ENCODE measurements at regions not wholly inside any gene's neighbourhood (a gene's known extent, or its start where the extent isn't known, plus 50 kb on each side); places are given as distances from the start of the nearest gene placed in this dataset.

- TF ChIP-seq, protein P1, sequence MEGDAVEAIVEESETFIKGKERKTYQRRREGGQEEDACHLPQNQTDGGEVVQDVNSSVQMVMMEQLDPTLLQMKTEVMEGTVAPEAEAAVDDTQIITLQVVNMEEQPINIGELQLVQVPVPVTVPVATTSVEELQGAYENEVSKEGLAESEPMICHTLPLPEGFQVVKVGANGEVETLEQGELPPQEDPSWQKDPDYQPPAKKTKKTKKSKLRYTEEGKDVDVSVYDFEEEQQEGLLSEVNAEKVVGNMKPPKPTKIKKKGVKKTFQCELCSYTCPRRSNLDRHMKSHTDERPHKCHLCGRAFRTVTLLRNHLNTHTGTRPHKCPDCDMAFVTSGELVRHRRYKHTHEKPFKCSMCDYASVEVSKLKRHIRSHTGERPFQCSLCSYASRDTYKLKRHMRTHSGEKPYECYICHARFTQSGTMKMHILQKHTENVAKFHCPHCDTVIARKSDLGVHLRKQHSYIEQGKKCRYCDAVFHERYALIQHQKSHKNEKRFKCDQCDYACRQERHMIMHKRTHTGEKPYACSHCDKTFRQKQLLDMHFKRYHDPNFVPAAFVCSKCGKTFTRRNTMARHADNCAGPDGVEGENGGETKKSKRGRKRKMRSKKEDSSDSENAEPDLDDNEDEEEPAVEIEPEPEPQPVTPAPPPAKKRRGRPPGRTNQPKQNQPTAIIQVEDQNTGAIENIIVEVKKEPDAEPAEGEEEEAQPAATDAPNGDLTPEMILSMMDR (conservative IDR thresholded peaks at IDR 0.05 in 1 of 2, IDR thresholded peaks at IDR 0.05 in 1 of 2; ENCODE audit: extremely low read depth in 1 of 2, insufficient read depth in 1 of 2, low read depth in 1 of 2, low read length in 2 of 2), result no peak
- no peak for TF ChIP-seq EZH2 (IDR thresholded peaks at IDR 0.05; ENCODE audit: borderline replicate concordance, low read length)
Measured at GRCh38 chr6:49151957-49152356, 311.1 kb downstream of the MMUT start.

Data from mammary epithelial cell (primary cell).